Memory B cell (primary cell): ENCODE measurements at regions not wholly inside any gene's neighbourhood (a gene's known extent, or its start where the extent isn't known, plus 50 kb on each side); places are given as distances from the start of the nearest gene placed in this dataset.
A peak's percentile ranks its signal among the peaks of the same experiment; 100 is the strongest.

Experiments used
- ATAC-seq: fragments of 150-1000 bp; cut with Tn5 transposase; 2 replicates; pipeline ENCODE4 v1.10.0; 2021; ENCODE audit warnings: low read depth, mild to moderate bottlenecking, moderate library complexity
- DNase-seq, 2 donors: peaks; one replicate each; pipeline ENCODE4 v3.0.0; 2022; ENCODE audit warnings: low spot score in 2 of 2
- H3K27ac Mint-ChIP-seq: one replicate; pipeline ENCODE4 v1.8.0; 2022; ENCODE audit warnings: mild to moderate bottlenecking, moderate library complexity, mixed read lengths
- H3K27me3 Mint-ChIP-seq: one replicate; pipeline ENCODE4 v1.8.0; 2022; ENCODE audit warnings: mixed read lengths
- H3K36me3 Mint-ChIP-seq: one replicate; pipeline ENCODE4 v1.8.0; 2022; ENCODE audit warnings: mild to moderate bottlenecking, mixed read lengths
- H3K4me1 Mint-ChIP-seq: one replicate; pipeline ENCODE4 v1.8.0; 2022; ENCODE audit warnings: mixed read lengths
- H3K4me3 Mint-ChIP-seq: one replicate; pipeline ENCODE4 v1.8.0; 2022; ENCODE audit warnings: mild to moderate bottlenecking, moderate library complexity, mixed read lengths
- H3K9me3 Mint-ChIP-seq: one replicate; pipeline ENCODE4 v1.8.0; 2022; ENCODE audit warnings: mixed read lengths

- peaks cover 2% of the 10 kb centered on the region for H3K4me1 Mint-ChIP-seq
- no peak overlapping the region for H3K4me3 Mint-ChIP-seq
- H3K27ac Mint-ChIP-seq = no peak overlapping the region
- H3K36me3 Mint-ChIP-seq = no peaks in the 10 kb centered on the region
- no peaks in the 10 kb centered on the region for H3K27me3 Mint-ChIP-seq
- H3K9me3 Mint-ChIP-seq = peaks cover 1% of the 10 kb centered on the region
- ATAC-seq (no peak), DNase-seq (no peak)
These were observed 227.4 kb downstream of the ALX1 start for GRCh38 chr12:85507456-85507855.

DNA sequence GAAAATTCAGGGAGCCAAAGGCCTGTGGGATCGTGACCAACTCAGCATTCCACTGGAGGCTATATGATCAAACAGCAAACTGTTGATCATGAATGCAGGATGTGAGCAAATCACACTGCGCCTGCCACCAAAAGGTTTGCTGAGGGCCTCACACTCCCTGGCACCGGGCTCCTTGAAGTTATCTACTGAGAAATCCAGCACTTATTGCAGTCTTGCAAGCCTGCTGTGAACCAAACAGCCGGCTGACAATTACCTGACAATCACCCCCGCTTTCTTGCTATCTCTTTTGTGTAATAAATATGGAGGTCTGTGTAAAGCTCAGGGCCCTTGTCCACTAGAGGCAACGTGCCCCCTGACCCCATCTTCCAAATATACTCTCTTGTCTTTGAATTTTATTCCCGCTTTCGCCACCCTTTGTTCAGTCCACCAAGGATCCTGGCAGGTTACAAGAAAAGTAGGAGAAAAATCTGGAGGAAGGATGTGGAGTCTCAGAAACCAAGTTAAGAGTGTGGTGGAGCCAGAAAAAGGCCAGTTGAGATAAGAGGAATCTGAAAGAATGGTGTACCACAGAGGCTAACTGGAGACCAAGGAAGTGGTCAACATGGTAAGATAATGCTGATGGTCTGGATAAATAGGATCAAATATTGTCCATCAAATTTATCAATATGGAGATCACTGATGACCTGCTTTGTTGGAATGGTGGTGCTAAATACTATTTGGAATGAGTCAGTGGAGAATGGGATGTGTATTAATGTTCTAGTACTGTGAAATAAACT is 229.2 kb downstream of the ALX1 start:
- Mint-ChIP-seq H3K36me3 (no peaks in the 10 kb centered on the region), H3K4me1 (peaks cover 2% of the 10 kb centered on the region), H3K27me3 (no peaks in the 10 kb centered on the region), H3K4me3 (no peak overlapping the region), H3K9me3 (peaks cover 1% of the 10 kb centered on the region), H3K27ac (no peak overlapping the region)
- DNase-seq (no peak), ATAC-seq (no peak)

DNA sequence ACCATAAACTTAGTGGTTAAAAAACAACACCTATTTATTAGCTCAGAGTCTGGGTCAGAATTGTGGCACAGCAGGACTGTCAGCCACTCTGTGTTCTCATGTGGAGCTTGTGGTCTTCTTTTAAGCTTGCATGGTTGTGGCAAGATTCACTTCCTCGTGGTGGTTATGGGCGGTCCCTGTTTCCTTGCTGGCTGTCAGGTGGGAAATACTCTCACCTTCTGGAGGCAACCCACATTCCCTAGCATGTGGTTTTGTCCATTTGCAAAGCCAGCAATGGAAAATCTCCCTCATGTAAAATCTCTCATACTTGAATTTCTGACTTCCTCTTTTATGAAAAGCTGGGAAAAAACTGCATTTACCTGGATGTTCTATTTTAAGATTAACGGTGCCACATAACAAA is 229.8 kb downstream of the ALX1 start:
- H3K27ac Mint-ChIP-seq = no peak overlapping the region
- no peak overlapping the region for H3K4me3 Mint-ChIP-seq
- ATAC-seq (peak; percentile 53), DNase-seq (no peak)
- H3K9me3 Mint-ChIP-seq = peaks cover 1% of the 10 kb centered on the region
- H3K27me3 Mint-ChIP-seq = no peaks in the 10 kb centered on the region
- no peaks in the 10 kb centered on the region for H3K36me3 Mint-ChIP-seq
- peaks cover 2% of the 10 kb centered on the region for H3K4me1 Mint-ChIP-seq

- ATAC-seq = no peak
- Mint-ChIP-seq H3K27ac (no peak overlapping the region), H3K9me3 (no peaks in the 10 kb centered on the region), H3K4me3 (no peak overlapping the region), H3K4me1 (no peaks in the 10 kb centered on the region), H3K27me3 (no peaks in the 10 kb centered on the region), H3K36me3 (no peaks in the 10 kb centered on the region)
- DNase-seq = no peak
These were observed 236.0 kb downstream of the ALX1 start for GRCh38 chr12:85516039-85516438.

DNA sequence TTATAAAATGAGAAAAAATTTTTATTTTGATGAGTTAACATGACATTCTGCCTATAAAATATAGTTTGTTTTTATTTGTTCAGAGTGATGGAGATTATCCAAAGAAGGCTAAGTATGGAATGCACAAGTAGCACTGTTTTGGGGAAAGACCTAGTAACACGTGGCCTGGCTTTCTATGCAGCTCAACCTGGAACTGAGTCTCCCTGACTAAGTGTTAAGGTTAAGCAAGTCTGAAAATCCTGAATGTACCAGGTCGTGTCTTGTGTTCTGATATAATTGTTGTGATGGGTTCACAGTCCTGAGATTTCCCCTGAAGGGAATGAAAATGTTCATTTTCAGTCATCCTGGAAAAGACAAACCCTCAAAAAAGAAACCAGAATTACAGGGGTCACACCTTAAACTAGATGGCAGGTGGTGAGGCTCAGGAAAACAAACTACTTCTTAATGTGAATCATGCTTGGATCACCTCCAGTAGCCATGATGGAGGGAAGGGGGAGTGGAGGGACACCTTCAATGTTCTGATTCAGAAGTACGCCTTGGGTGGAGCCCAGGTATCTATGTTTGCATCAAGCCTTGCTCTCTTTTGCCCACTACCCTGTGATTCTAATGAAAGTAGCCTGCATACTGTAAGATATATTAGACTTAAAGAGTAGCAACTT is 236.8 kb downstream of the ALX1 start:
- Mint-ChIP-seq H3K4me1 (no peaks in the 10 kb centered on the region), H3K27ac (no peak overlapping the region), H3K36me3 (no peaks in the 10 kb centered on the region), H3K27me3 (no peaks in the 10 kb centered on the region), H3K9me3 (peaks cover 2% of the 10 kb centered on the region), H3K4me3 (no peak overlapping the region)
- DNase-seq = no peak
- no peak for ATAC-seq

DNA sequence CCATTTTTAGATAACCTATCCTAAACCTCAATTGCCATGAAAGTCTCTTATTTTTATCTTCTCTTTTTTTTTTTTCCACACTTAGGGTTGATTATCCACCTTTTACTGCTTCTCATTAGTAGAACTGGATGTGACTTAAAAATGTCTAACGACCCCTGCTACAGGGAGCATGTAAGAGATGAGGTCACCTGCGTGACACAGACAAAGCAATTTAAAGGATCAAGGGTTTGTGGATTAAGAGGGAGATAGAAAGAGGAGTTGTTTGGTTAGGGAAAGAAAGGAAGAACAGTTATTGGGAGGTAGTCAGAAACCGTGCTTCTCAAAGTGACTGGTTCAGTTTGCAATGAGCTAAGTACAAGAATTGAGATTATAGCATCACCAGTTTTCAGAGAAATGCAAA is 239.1 kb downstream of the ALX1 start:
- H3K4me1 Mint-ChIP-seq = no peaks in the 10 kb centered on the region
- no peak overlapping the region for H3K4me3 Mint-ChIP-seq
- H3K27ac Mint-ChIP-seq = no peak overlapping the region
- ATAC-seq (no peak), DNase-seq (no peak)
- peaks cover 5% of the 10 kb centered on the region for H3K9me3 Mint-ChIP-seq
- H3K36me3 Mint-ChIP-seq = no peaks in the 10 kb centered on the region
- no peaks in the 10 kb centered on the region for H3K27me3 Mint-ChIP-seq

- Mint-ChIP-seq H3K9me3 (peaks cover 7% of the 10 kb centered on the region), H3K36me3 (no peaks in the 10 kb centered on the region), H3K27me3 (no peaks in the 10 kb centered on the region), H3K27ac (no peak overlapping the region), H3K4me3 (no peak overlapping the region), H3K4me1 (peaks cover 5% of the 10 kb centered on the region)
- no peak for DNase-seq
- ATAC-seq = no peak
These were observed 243.2 kb downstream of the ALX1 start for GRCh38 chr12:85523197-85523596.

GRCh38 chr12:85527192-85527591 is 247.2 kb downstream of the ALX1 start:
- Mint-ChIP-seq H3K4me3 (no peak overlapping the region), H3K4me1 (peaks cover 5% of the 10 kb centered on the region), H3K36me3 (no peaks in the 10 kb centered on the region), H3K27ac (no peak overlapping the region), H3K27me3 (no peaks in the 10 kb centered on the region), H3K9me3 (peaks cover 2% of the 10 kb centered on the region)
- DNase-seq (no peak), ATAC-seq (no peak)

- no peaks in the 10 kb centered on the region for H3K36me3 Mint-ChIP-seq
These were observed 249.9 kb downstream of the ALX1 start for GRCh38 chr12:85529896-85530295.

GRCh38 chr12:85530456-85530855 is 250.4 kb downstream of the ALX1 start:
- no peaks in the 10 kb centered on the region for H3K27me3 Mint-ChIP-seq
- no peak for DNase-seq
- no peaks in the 10 kb centered on the region for H3K36me3 Mint-ChIP-seq
- H3K9me3 Mint-ChIP-seq = no peaks in the 10 kb centered on the region
- peaks cover 5% of the 10 kb centered on the region for H3K4me1 Mint-ChIP-seq
- H3K4me3 Mint-ChIP-seq = no peak overlapping the region
- ATAC-seq = no peak
- no peak overlapping the region for H3K27ac Mint-ChIP-seq

More at GRCh38 chr12:85529896-85530295, 249.9 kb downstream of the ALX1 start:
- Mint-ChIP-seq H3K27ac (no peak overlapping the region), H3K4me3 (no peak overlapping the region), H3K9me3 (no peaks in the 10 kb centered on the region), H3K27me3 (no peaks in the 10 kb centered on the region), H3K4me1 (peaks cover 5% of the 10 kb centered on the region)
- no peak for ATAC-seq
- no peak for DNase-seq

DNA sequence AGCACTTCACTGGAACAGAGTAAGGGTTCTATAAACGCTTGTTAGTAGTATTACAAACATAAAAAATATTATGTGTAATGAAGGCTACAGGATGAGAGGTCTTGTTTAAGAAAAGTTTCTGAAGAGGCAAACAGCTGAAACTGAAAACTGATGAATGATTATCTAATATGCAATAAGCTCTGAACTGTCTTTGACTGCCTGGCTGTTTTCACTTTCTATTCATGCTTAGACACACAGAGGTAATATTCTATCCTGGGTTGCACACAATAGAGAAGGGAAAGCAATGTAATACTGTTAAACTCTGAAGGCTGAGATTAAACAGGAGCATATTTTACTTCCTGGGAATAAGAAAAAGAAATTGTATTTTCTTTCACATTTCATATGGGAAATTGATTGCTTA is 251.3 kb downstream of the ALX1 start:
- DNase-seq = no peak
- Mint-ChIP-seq H3K27ac (no peak overlapping the region), H3K9me3 (no peaks in the 10 kb centered on the region), H3K4me1 (peaks cover 5% of the 10 kb centered on the region), H3K27me3 (no peaks in the 10 kb centered on the region), H3K36me3 (no peaks in the 10 kb centered on the region), H3K4me3 (no peak overlapping the region)
- no peak for ATAC-seq

DNA sequence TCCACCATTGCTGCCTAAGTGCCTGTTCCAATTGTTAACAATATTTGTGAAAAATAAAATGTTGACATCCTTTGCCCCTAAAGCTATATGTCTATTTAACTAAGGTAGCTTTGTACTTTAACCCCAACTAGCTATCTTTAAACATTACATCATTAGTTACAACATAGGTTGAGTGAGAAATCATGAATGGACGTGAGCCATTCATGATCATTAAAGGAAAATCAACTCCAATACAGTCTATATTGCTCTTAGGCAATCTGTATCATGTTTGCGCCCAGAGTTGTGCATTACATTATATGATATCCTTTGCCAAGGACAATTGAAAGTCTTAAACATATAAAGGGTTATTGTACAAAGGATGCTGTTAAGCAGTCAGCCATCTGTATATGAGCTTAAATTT is 269.6 kb downstream of the ALX1 start:
- DNase-seq (no peak), ATAC-seq (no peak)
- Mint-ChIP-seq H3K36me3 (no peaks in the 10 kb centered on the region), H3K27ac (no peak overlapping the region), H3K27me3 (no peaks in the 10 kb centered on the region), H3K9me3 (no peaks in the 10 kb centered on the region), H3K4me1 (no peaks in the 10 kb centered on the region), H3K4me3 (no peak overlapping the region)

DNA sequence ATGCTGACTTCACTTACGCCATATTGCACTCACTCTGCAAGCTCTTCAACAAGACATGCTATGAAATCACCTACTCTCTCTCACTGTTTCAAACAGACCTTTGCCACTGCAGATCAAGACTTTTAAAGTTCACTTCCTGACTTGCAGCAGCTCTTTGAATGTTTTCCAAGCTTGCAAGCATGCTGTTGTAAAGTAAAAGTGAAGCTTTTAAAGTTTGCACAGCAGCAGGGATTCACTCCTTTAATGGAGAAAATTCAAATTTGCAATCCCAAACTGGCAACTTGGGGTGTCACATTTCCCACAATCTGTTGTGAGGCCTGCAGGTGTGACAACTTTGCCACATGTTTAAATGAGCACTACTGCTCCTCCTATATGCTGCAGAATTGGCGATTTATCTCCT is 270.9 kb downstream of the ALX1 start:
- Mint-ChIP-seq H3K36me3 (no peaks in the 10 kb centered on the region), H3K4me1 (no peaks in the 10 kb centered on the region), H3K4me3 (no peak overlapping the region), H3K27ac (no peak overlapping the region), H3K27me3 (no peaks in the 10 kb centered on the region), H3K9me3 (no peaks in the 10 kb centered on the region)
- DNase-seq = no peak
- ATAC-seq = no peak

- Mint-ChIP-seq H3K4me3 (no peak overlapping the region), H3K36me3 (no peaks in the 10 kb centered on the region), H3K4me1 (no peaks in the 10 kb centered on the region), H3K27ac (no peak overlapping the region), H3K27me3 (no peaks in the 10 kb centered on the region), H3K9me3 (no peaks in the 10 kb centered on the region)
- ATAC-seq (no peak), DNase-seq (no peak)
These were observed 272.4 kb downstream of the ALX1 start for GRCh38 chr12:85552461-85552860.

DNA sequence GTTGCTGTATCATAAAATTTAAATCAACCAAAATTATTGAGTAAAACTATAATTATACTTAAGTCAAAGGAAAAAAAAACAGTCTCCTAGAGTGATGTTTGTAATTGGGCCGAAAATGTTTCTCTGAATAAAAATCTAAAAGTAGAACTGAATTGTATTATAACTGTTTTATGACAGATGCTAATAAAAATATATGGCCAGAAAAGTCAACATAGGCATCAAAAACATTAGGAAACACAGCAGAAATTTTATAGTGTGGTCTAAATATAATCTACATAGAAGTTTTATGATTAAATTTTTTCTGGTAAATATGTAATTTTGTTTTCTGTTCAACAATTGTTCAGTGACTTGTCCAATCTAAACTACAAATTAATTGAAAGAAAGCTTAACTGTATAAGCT is 277.8 kb downstream of the ALX1 start:
- no peak overlapping the region for H3K4me3 Mint-ChIP-seq
- H3K36me3 Mint-ChIP-seq = no peaks in the 10 kb centered on the region
- H3K27me3 Mint-ChIP-seq = no peaks in the 10 kb centered on the region
- no peak for DNase-seq
- H3K4me1 Mint-ChIP-seq = no peaks in the 10 kb centered on the region
- no peak for ATAC-seq
- no peak overlapping the region for H3K27ac Mint-ChIP-seq
- H3K9me3 Mint-ChIP-seq = no peaks in the 10 kb centered on the region
